Caki2 (cell line): ENCODE measurements at regions not wholly inside any gene's neighbourhood (a gene's known extent, or its start where the extent isn't known, plus 50 kb on each side); places are given as distances from the start of the nearest gene placed in this dataset.

ENCODE experiments used
- DNase-seq: peaks from one replicate; pipeline ENCODE4 v3.0.0-alpha.2; 2015; ENCODE audit warnings: low read depth
- in situ Hi-C: cut with HindIII; loops from 2 replicates; pipeline ENCODE4 v1.10.0; 2016; ENCODE audit warnings: low sequenced_read_pairs, low pct_unique_long_range_greater_than_20kb, mixed read lengths

DNA sequence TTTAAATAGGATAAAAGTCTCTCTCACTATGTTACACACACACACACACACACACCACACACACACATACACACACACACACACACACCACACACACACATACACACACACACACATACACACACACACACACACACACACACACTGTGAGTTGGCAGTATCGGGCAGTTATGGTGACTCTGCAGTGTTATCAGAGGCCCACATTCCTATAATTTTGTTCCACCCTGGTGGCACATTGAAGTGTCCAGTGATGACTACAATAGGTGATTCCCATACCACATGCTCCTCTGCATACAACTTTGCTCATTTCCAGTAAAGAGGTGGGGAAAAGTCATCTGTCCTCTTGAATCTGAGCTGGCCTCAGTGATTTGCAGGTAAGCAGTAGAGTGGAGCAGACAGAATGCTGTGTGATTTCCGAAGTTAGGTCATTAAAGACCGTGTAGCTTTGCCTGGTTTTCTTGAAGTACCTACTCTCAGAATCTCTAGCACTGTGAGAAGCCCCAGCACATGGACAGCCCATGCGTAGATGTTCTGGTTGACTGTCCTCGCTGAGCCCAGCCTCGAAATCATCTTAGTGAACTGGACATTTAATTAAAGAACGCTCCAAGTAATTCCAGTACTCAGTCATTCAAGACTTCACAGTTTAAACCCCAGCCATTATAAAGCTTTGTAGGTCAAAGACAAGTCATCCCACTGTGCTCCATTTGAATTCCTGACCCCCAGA lies 836.6 kb upstream of the SOX9 start:
- in situ Hi-C loops, result no loop called here
- DNase-seq, result no peak

GRCh38 chr17:71286625-71287024 lies 834.2 kb upstream of the SOX9 start:
- no peak for DNase-seq

DNA sequence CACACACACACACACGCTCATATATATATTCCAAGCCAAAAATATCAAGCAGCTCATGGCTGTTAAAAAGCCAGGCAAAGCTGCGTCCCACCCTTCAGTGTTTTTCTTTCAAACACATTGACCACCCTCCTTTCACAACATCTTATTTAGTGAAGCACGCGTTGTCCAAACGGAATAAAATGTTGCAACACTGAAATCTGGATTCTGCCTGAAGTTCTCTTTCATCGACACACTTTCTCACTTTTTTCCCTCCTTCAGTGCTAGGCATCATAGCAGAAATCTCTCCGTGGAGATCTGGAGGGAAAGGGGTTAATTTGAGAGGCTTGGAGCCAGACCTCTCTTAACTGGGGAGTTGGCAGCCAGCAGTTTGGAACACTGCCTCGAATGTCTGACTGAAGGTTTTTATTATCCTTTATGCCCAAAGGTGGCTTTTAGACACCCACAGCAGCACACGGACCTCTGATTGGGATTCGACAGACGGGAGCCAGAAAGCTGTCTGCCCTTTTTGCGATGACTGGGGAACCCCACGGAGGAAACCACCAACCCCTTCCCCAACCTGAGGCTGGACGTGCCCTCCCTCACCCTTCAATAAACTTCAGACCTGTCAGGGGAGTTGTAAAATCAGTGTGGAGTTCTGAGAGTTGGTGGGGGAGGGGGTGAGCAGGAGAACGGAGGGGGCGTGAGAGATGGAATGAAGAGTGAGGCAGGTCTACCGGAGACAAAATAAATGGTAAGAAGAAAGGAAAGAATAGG lies 833.6 kb upstream of the SOX9 start:
- DNase-seq, result no peak
- in situ Hi-C loops, result no loop called here

More at GRCh38 chr17:71286625-71287024, 834.2 kb upstream of the SOX9 start:
- in situ Hi-C loops, result no loop called here

- no peak for DNase-seq
- in situ Hi-C loops, result no loop called here
Observed at GRCh38 chr17:71292006-71292405, 828.8 kb upstream of the SOX9 start.

DNA sequence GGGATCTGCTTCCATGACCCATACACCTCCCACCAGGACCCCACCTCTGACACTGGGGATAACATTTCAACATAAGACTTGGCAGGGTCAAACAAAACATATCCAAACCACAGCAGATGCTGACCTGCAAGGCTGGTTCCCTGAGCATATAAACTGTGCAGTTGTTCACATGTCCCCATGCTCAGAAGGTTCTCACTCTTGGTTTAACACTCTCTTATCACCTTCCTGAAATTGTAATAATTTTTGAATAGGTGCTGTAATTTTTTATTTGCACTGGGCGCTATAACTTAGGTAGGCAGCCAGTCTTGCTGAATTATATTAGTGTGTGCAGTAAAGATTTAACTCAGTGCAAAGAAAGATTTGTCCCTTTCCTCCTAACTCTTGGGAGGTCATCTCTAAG lies 824.8 kb upstream of the SOX9 start:
- in situ Hi-C loops, result no loop called here
- no peak for DNase-seq

DNA sequence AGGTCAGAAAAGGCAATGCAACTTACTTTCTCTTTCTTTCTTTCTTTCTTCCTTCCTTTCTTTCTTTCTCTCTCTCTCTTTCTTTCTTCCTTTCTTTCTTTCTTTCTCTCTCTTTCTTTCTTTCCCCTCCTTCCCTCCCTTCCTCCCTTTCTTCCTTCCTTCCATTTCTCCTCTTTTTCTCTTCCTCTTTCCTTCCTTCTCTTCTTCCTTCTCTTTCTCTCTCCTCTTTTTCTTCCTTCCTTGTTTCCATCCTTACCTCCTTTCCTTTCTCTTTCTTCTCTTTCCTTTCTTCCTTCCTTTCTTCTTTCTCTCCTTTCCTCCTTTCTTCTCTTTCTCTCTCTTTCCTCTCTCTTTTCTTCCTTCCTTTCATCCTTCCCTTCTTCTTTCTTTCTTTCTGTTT lies 819.8 kb upstream of the SOX9 start:
- no peak for DNase-seq
- in situ Hi-C loops, result no loop called here

- in situ Hi-C loops, result no loop called here
- no peak for DNase-seq
Observed at GRCh38 chr17:71302721-71303549, 817.9 kb upstream of the SOX9 start.

DNA sequence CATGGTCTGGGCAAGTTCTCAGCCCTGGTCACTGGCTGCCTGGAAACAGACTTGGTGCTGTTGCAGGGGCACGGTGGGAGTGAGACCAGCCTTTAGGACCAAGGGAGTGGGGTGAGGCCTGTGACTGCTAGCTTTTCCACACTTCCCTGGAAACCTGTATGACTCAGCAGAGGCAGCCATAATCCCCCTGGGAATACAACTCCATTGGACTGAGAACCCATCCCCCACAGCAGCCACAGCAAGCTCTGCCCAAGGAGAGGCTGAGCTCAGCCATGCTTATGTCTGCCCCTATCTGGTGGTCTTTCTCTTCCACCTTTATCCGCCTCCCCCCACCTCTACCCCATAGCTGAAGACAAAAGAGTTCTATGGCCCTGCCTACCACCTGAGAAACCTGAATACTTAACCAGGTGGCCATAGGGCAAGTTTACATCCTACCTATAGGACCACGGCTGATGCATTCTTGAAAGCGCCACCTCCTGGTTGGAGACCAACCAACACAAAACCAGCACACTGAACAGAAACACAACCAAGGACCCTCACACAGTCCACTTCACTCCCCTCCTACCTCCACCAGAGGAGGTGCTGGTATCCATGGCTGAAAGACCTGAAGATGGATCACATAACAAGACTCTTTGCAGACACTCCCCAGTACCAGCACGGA lies 816.2 kb upstream of the SOX9 start:
- in situ Hi-C loops, result no loop called here
- DNase-seq, result no peak

- in situ Hi-C loops, result no loop called here
- DNase-seq, result no peak
Observed at GRCh38 chr17:71313866-71314265, 807.0 kb upstream of the SOX9 start.

DNA sequence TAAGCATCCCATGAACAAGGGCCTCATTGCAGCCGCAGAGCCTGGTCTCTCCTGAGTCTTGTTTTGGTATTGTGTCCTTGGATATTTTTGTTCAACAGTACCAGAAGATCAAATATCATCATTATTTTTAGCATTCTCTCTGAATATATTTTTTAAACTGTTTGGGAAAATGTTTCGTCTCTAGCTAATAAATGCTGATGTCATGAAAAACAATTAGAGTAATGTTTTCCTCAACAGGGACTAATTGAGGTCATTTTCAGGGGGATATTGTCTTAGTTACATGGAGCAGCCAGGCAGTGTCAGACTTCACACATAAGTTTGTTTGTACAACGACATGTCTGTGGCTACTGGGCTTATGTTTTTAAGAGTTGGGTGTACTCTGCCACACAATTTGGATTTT lies 805.3 kb upstream of the SOX9 start:
- DNase-seq, result no peak
- in situ Hi-C loops, result no loop called here

GRCh38 chr17:71316176-71316897 lies 804.5 kb upstream of the SOX9 start:
- DNase-seq, result no peak
- in situ Hi-C loops, result no loop called here

DNA sequence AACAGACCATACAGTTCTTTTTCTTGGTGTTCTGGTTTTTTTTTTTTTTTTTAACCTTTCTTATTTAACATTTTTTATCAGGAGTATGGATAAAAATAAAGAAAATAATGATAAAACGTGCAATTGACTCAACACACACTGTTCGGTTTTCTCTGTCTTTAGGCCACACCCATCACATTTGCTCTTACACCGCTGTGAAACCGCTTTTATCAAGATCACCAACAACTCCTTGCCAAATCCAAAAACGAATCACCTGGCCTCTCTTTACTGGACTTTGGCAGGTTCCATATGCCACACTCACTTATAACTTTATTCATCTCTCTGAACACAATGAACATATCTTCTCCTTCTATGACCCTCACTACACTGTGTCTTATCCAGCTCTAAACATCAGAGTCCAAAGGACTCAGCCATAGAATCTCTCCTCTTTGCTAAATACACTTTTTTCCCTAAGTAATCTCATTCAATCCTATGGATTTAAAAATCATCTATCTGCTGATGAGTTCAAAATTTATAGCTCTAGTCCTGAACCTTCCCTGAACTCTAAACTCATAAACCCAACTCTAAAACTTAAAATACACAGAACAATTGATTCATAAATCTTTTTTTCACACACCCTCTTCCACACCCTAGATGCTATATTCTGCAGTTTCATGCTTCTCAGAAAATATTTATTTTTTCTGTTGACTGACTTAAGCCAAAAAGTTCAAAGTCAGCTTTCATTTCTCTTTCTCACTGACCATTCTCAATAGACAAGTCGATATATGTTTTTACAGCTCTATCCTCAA lies 800.6 kb upstream of the SOX9 start:
- in situ Hi-C loops, result no loop called here
- no peak for DNase-seq

GRCh38 chr17:71325117-71325516 lies 795.7 kb upstream of the SOX9 start:
- in situ Hi-C loops, result no loop called here
- no peak for DNase-seq

DNA sequence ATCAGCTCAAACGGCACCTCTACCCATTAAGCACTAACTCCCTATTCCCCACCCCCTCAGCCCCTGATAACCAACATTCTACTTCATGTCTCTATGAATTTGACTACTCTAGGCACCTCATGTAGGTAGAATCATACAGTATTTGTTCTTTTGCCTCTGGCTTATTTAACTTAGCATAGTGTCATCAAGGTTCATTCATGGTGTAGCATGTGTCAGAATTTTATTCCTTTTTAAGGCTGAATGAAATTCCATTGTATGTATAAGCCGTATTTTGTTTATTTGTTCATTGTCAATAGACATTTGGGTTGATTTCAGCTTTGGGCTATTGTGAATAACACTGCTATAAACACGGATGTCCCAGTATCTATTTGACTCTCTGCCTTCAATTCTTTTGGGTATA lies 794.9 kb upstream of the SOX9 start:
- no peak for DNase-seq
- in situ Hi-C loops, result no loop called here

GRCh38 chr17:71327376-71328059 lies 793.3 kb upstream of the SOX9 start:
- DNase-seq, result no peak
- in situ Hi-C loops, result no loop called here

DNA sequence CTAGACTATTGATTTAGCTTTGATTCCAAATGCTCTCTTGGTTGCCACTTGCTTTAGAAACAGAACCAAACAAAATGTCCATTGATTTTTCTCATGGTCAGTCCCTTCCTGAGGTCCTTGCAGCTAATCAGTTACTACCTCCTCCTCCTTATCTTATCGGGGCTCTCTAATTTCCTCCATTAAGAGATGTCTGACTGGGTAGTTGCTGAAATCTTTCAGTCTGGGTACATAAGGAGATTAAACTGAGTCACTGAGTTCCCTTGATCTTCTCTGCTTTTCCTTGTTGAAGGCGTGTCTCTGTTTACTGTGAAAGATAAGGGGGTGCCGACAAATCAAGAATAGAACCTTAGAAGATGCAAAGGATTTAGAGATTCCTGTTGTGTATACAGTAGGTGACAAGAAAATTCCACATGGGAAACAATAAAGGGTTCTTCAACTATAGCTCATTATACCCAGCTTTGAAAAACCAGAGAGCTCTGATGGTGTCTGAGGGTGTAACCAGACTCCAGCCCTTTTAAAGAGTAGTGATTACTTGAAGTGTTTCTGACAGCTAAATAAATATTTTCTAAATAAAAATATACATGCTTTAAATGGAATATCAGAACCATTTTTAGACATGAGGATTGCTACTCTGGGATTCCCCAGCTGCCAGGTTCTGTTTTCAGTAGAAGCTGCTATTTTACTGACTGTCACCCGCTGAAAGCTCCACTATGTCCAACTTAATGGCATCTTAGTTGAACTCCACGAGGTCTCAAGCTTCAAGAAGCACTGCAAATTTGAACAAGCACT lies 791.3 kb upstream of the SOX9 start:
- no peak for DNase-seq
- in situ Hi-C loops, result no loop called here
